Fibroblast of mammary gland (primary cell): ENCODE measurements at regions not wholly inside any gene's neighbourhood (a gene's known extent, or its start where the extent isn't known, plus 50 kb on each side); places are given as distances from the start of the nearest gene placed in this dataset.

Experiments
- DNase-seq: peaks from one replicate; pipeline ENCODE4 v3.0.0-alpha.2; 2010; ENCODE audit warnings: low read depth
- H3K4me3 ChIP-seq: 2 replicates; pipeline ENCODE4 v1.5.1; 2011; ENCODE audit warnings: low read depth, mild to moderate bottlenecking, low read length, moderate library complexity; ENCODE audit not compliant: control insufficient read depth
- CTCF ChIP-seq: conservative IDR thresholded peaks from 2 replicates; pipeline ENCODE4 v1.5.1; 2011; ENCODE audit warnings: low read depth, low read length, inconsistent platforms; ENCODE audit not compliant: control insufficient read depth, insufficient read depth

DNA sequence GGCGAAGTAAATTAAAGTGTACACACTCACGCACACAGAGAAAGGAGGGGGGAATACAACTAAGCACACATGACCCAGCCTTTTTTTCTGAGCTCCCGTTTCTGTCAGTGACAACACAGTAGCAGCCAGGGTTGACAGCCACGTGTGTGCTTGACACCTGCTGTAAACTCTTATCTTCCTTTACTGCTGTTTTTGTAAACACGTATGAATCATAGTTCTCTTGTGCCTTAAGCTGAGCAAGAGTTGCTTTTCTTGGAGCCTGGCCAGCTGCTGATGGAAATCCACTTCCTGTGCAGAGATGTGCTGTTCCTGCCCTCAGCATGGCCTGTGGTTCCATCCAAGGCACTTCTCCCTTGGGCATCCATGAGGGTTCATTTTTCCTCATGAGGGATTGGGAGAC is 561.9 kb downstream of the GALR1 start:
- no peak overlapping the region for H3K4me3 ChIP-seq
- TF ChIP-seq CTCF = no peak
- peak; percentile 1 for DNase-seq

DNA sequence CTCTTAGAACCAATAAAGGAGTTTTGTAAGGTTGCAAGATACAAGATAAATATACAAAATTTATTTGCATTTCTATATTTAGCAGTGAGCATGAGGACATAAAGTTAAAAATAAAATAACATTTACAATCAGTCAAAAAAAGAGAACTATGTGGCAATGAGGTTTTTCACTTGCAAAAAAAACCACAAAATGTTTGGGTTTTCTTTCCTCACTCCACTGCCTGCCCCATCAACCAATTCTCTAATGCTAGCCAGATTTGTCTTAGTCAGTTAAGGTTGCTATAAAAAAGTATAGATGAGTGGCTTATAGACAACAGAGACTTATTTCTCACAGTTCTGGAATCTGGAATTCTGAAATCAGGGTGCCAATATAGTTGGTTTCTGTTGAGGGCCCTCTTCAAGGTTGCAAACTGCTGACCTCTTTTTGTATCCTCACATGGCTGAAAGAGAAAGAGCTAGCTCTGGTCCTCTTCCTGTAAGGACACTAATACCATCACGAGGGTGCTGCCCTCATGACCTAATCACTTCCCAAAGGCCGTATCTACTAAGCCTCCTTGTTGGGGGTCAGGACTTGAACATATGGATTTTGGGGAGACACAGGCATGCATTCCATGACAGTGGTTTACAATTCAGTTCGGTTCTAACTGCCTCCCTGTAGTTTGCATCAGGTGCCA is 566.2 kb downstream of the GALR1 start:
- no peak for DNase-seq
- TF ChIP-seq CTCF = no peak
- H3K4me3 ChIP-seq = no peak overlapping the region

DNA sequence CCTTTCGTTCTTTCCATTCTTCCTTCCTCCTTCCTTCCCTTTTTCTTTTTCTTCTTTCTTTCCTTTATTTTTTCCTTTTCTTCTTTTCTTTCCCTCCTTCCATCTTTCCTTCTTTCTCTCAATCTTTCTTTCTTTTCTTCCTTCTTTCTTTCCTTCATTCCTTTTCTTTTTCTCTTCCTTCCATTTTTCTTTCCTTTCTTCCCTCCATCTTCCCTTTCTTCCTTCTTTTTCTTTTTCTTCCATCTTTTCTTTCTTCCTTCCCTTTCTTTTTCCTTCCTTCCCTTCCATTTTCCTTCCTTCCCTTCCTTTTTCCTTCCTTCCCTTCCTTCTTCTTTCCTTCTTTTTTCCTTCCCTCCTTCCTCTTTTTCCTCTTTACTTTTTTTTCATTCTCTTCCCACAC is 568.7 kb downstream of the GALR1 start:
- no peak for DNase-seq
- no peak for TF ChIP-seq CTCF
- no peak overlapping the region for H3K4me3 ChIP-seq

DNA sequence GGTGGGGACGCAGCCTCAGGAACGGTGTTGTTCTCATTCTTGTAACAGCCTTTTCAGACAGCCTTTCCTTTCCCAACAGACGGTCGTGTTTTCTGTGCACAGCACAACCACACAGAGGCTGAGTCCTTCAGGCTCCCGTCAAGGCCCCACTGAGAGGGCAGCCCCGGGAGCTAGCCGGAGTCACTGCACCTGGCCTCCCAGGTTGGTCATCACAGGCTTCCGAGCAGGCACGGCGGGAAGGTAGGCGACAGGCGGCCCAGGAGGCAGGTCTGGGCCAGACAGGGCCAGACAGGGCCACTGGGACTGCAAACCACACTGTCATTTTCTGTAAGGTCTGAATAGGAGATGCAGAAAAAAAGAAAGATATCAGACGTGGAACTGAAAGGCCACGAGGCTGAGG is 570.8 kb downstream of the GALR1 start:
- DNase-seq = no peak
- no peak for TF ChIP-seq CTCF
- no peak overlapping the region for H3K4me3 ChIP-seq

DNA sequence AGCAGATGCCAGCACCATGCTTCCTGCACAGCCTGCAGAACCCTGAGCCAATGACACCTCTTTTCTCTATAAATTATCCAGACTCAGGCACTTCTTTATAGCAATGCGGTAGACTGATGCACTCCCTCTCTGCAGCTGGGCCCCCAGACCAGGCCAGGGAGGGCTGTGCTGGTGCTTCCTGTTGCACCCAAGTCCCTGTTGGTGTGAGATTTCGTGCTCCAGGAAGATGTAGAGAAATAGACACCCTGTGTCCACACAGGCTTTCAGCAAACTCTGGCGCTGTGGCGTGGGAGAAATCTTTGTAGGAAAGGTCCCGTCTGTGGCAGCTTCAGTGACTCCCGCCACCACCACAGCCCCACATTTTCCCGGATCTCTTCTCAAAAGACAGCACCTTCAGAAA is 572.2 kb downstream of the GALR1 start:
- DNase-seq = no peak
- H3K4me3 ChIP-seq = no peak overlapping the region
- TF ChIP-seq CTCF = no peak

GRCh38 chr18:77822632-77823031 is 573.0 kb downstream of the GALR1 start:
- no peak for DNase-seq
- H3K4me3 ChIP-seq = no peak overlapping the region
- no peak for TF ChIP-seq CTCF

GRCh38 chr18:77833807-77834206 is 584.2 kb downstream of the GALR1 start:
- TF ChIP-seq CTCF = no peak
- DNase-seq = no peak
- no peak overlapping the region for H3K4me3 ChIP-seq
